ENCODE measurements at regions not wholly inside any gene's neighbourhood (a gene's known extent, or its start where the extent isn't known, plus 50 kb on each side); places are given as distances from the start of the nearest gene placed in this dataset.

DNA sequence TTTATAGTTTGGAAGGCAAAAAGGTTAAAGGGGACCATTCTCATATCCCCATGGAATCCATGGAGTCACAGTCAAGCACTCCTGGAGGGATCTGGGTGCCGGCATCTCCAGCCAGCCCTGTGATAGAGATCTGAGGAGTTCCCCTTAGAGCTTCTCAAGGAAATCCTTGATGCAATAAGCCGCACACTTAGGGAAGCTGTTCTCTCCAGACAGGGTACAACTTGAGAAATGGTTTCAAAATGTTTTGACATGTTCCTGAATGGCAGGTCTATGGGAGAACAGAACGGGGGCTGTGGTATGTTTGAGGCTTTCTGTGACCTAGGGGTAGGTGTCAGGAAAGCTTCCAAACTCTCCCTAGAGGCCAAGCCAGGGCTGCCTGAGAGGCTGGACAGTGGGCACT, 292.9 kb downstream of the TLE3 start:
- TF ChIP-seq, protein P1, sequence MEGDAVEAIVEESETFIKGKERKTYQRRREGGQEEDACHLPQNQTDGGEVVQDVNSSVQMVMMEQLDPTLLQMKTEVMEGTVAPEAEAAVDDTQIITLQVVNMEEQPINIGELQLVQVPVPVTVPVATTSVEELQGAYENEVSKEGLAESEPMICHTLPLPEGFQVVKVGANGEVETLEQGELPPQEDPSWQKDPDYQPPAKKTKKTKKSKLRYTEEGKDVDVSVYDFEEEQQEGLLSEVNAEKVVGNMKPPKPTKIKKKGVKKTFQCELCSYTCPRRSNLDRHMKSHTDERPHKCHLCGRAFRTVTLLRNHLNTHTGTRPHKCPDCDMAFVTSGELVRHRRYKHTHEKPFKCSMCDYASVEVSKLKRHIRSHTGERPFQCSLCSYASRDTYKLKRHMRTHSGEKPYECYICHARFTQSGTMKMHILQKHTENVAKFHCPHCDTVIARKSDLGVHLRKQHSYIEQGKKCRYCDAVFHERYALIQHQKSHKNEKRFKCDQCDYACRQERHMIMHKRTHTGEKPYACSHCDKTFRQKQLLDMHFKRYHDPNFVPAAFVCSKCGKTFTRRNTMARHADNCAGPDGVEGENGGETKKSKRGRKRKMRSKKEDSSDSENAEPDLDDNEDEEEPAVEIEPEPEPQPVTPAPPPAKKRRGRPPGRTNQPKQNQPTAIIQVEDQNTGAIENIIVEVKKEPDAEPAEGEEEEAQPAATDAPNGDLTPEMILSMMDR (conservative IDR thresholded peaks at IDR 0.05; ENCODE audit: low read length) = no peak
- TF ChIP-seq EZH2phosphoT487 (IDR thresholded peaks at IDR 0.05; ENCODE audit: borderline replicate concordance, low read depth, low read length) = no peak
